ENCODE measurements at regions not wholly inside any gene's neighbourhood (a gene's known extent, or its start where the extent isn't known, plus 50 kb on each side); places are given as distances from the start of the nearest gene placed in this dataset.

GRCh38 chr17:14664511-14664910, 363.6 kb downstream of the HS3ST3B1 start:
- Histone ChIP-seq H3K9ac (replicated peaks in 1 of 4; ENCODE audit: extremely low read depth in 1 of 4, low read depth in 3 of 4, low read length in 3 of 4) (no peak overlapping the region), H2BK120ac (replicated peaks; ENCODE audit: low read depth, low read length) (no peak overlapping the region), H3K56ac (replicated peaks; ENCODE audit: insufficient read length, low read depth, low read length) (no peak overlapping the region), H4K91ac (replicated peaks; ENCODE audit: insufficient read length, low read length) (no peak overlapping the region), H3K4me1 (replicated peaks in 1 of 4; ENCODE audit: control insufficient read depth in 3 of 4, insufficient read depth in 4 of 4, low read length in 3 of 4) (no peaks in the 10 kb centered on the region), H3K27me3 (replicated peaks in 1 of 4; ENCODE audit: control insufficient read depth in 3 of 4, extremely low read depth in 1 of 4, insufficient read depth in 3 of 4, low read length in 3 of 4) (no peaks in the 10 kb centered on the region; a peak in 1 of 7 replicates), H2BK12ac (ENCODE audit: low read depth, low read length) (no peak overlapping the region), H4K5ac (ENCODE audit: insufficient read length, low read depth, low read length) (no peak overlapping the region), H3K4ac (replicated peaks; ENCODE audit: insufficient read length, low read depth, low read length) (no peak overlapping the region), H3K36me3 (ENCODE audit: control insufficient read depth in 2 of 4, insufficient read depth in 4 of 4, low read length in 3 of 4) (no peaks in the 10 kb centered on the region), H3K79me2 (ENCODE audit: control insufficient read depth in 1 of 2, insufficient read depth in 2 of 2, low read length in 2 of 2) (no peaks in the 10 kb centered on the region), H3K18ac (ENCODE audit: extremely low read depth, low read length) (no peak overlapping the region), H3K23ac (ENCODE audit: insufficient read length) (no peak overlapping the region), H2BK15ac (ENCODE audit: low read length) (no peak overlapping the region), H3K23me2 (ENCODE audit: low read depth, low read length) (no peaks in the 10 kb centered on the region), H3K79me1 (ENCODE audit: low read depth, low read length) (no peaks in the 10 kb centered on the region), H2AFZ (ENCODE audit: low read length) (no peak overlapping the region; the same call in 1 of the 2 replicates), H4K8ac (ENCODE audit: extremely low read depth, insufficient read depth, low read length) (no peak overlapping the region), H4K20me1 (replicated peaks in 1 of 2; ENCODE audit: control insufficient read depth in 1 of 2, insufficient read depth in 2 of 2, low read length in 2 of 2) (no peaks in the 10 kb centered on the region), H3K27ac (ENCODE audit: low read depth, low read length) (no peak overlapping the region), H2BK20ac (ENCODE audit: low read length) (no peak overlapping the region), H2BK5ac (ENCODE audit: low read depth, low read length) (no peak overlapping the region), H2AK5ac (ENCODE audit: low read depth, low read length) (no peak overlapping the region), H3K4me2 (ENCODE audit: insufficient read depth in 1 of 2, low read depth in 2 of 2, low read length in 2 of 2) (no peak overlapping the region), H3K4me3 (ENCODE audit: extremely low read depth in 1 of 4, insufficient read depth in 2 of 4, low read depth in 3 of 4, low read length in 4 of 4) (no peak overlapping the region), H3K9me3 (ENCODE audit: insufficient read depth in 2 of 2, low read depth in 1 of 2, low read length in 1 of 2) (no peaks in the 10 kb centered on the region), H3K14ac (ENCODE audit: insufficient read length) (no peak overlapping the region)
- ChIA-PET CTCF (ENCODE audit: partially characterized antibody) (interaction anchor here (0.7 to 1.0 kb wide), 3 partner anchors 13 to 367 kb away, joined by 3 to 4 read pairs (median 3); no protein-coding TSS in a partner anchor), POLR2A (ENCODE audit: partially characterized antibody) (no interaction called here)
- DNase-seq (ENCODE audit: low read depth in 1 of 2, low spot score in 2 of 2) = no peak
- WGBS, 2 experiments (ENCODE audit: extremely low coverage in 1 of 2, insufficient coverage in 1 of 2, insufficient read length in 1 of 2, insufficient replicate concordance in 2 of 2, low coverage in 1 of 2, low lambda C conversion rate in 2 of 2, missing lambda C conversion rate in 1 of 2) = 59% methylated on average over 4 of the region's 4 CpGs; no CpG with 5 or more reads in 1 of the 2 experiments
- no peak for FAIRE-seq
- TF ChIP-seq SRF (IDR thresholded peaks at IDR 0.05; ENCODE audit: low read depth, low read length) (no peak), MAFK (IDR thresholded peaks at IDR 0.05; ENCODE audit: low read depth, low read length) (no peak), CTCF (IDR thresholded peaks at IDR 0.05; ENCODE audit: control extremely low read depth in 1 of 3, insufficient read depth in 1 of 3, low read depth in 1 of 3, low read length in 3 of 3) (peak in 1 of 3 experiments; percentile 22; a peak in 1 of 4 replicates)

All from H1 (cell line).